Fibroblast of lung (primary cell): ENCODE measurements at regions not wholly inside any gene's neighbourhood (a gene's known extent, or its start where the extent isn't known, plus 50 kb on each side); places are given as distances from the start of the nearest gene placed in this dataset.

Experiments
- DNase-seq, 2 donors: peaks; one replicate each; pipeline versions ENCODE4 v3.0.0 to v3.0.0-alpha.2; 2010; ENCODE audit warnings: low read depth in 2 of 2
- H2AFZ ChIP-seq: 2 replicates; pipeline ENCODE4 v1.5.1; 2012; ENCODE audit warnings: low read length, control low read depth, inconsistent platforms
- H3K27ac ChIP-seq: 2 replicates; pipeline ENCODE4 v1.5.1; 2011; ENCODE audit warnings: low read length, control low read depth; ENCODE audit not compliant: insufficient read depth
- H3K27me3 ChIP-seq: 2 replicates; pipeline ENCODE4 v1.5.1; 2011; ENCODE audit warnings: mild to moderate bottlenecking, low read length; ENCODE audit not compliant: control insufficient read depth, insufficient read depth
- H3K36me3 ChIP-seq: 2 replicates; pipeline ENCODE4 v1.5.1; 2011; ENCODE audit warnings: low read length; ENCODE audit not compliant: control insufficient read depth, insufficient read depth
- H3K4me1 ChIP-seq: 2 replicates; pipeline ENCODE4 v1.5.1; 2011; ENCODE audit warnings: low read length; ENCODE audit not compliant: control insufficient read depth, insufficient read depth; ENCODE audit errors: extremely low read depth
- H3K4me2 ChIP-seq: 2 replicates; pipeline ENCODE4 v1.5.1; 2011; ENCODE audit warnings: low read length, control low read depth; ENCODE audit not compliant: insufficient read depth; ENCODE audit errors: extremely low read depth
- H3K4me3 ChIP-seq, 4 experiments: fragments of 200-600 bp in 1 of 4; sonication (generic) in 1 of 4; replicated peaks in 1 of 4; 2 replicates each; pipeline ENCODE4 v1.5.1; 2011 to 2016; ENCODE audit warnings: low read length in 4 of 4, low read depth in 3 of 4, mild to moderate bottlenecking in 3 of 4, control low read depth in 2 of 4, inconsistent platforms in 1 of 4, mixed read lengths in 1 of 4; ENCODE audit not compliant: insufficient read depth in 1 of 4; ENCODE audit errors: control extremely low read depth in 1 of 4
- H3K79me2 ChIP-seq: 2 replicates; pipeline ENCODE4 v1.5.1; 2012; ENCODE audit warnings: mild to moderate bottlenecking, low read length, inconsistent platforms; ENCODE audit not compliant: control insufficient read depth, insufficient read depth
- H3K9ac ChIP-seq: 2 replicates; pipeline ENCODE4 v1.5.1; 2011; ENCODE audit warnings: mild to moderate bottlenecking, low read length, control low read depth; ENCODE audit not compliant: insufficient read depth
- H3K9me3 ChIP-seq: 2 replicates; pipeline ENCODE4 v1.5.1; 2012; ENCODE audit warnings: low read depth, low read length; ENCODE audit not compliant: control insufficient read depth, insufficient read depth
- H4K20me1 ChIP-seq: 2 replicates; pipeline ENCODE4 v1.5.1; 2011; ENCODE audit warnings: low read length; ENCODE audit not compliant: control insufficient read depth, insufficient read depth; ENCODE audit errors: extremely low read depth
- EZH2 ChIP-seq: IDR thresholded peaks from 2 replicates; pipeline ENCODE4 v1.5.1; 2012; ENCODE audit warnings: low read length, control low read depth, mild to moderate bottlenecking; ENCODE audit errors: missing control alignments
- TF ChIP-seq, protein P1 (sequence below), 2 donors: IDR thresholded peaks in 1 of 2; conservative IDR thresholded peaks in 1 of 2; 1 replicate in 1 of 2; 2 replicates in 1 of 2; pipeline ENCODE4 v1.5.1; 2011 to 2012; ENCODE audit warnings: low read length in 2 of 2, control low read depth in 1 of 2, inconsistent platforms in 1 of 2, low read depth in 1 of 2, mild to moderate bottlenecking in 1 of 2

DNA sequence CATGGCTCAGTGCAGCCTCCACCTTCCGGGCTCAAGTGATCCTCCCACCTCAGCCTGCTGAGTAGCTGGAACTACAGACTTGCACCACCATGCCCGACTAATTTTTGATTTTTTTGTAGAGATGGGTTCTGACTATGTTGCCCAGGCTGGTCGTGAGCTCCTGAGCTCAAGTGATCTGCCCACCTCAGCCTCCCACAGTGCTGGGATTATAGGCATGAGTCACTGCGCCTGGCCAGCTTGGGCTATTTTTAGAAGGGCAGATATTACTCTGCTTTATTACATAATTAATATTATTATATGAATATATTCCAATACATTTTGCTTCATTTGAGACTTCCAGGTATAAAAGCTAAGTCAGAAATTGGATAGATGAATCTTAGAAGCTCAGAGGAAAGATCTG, 143.7 kb upstream of the ANK2 start:
- H4K20me1 ChIP-seq: no peaks in the 10 kb centered on the region
- H2AFZ ChIP-seq: no peak overlapping the region
- no peaks in the 10 kb centered on the region for H3K27me3 ChIP-seq
- H3K4me2 ChIP-seq: no peak overlapping the region
- no peaks in the 10 kb centered on the region for H3K36me3 ChIP-seq
- no peak overlapping the region for H3K4me3 ChIP-seq
- no peaks in the 10 kb centered on the region for H3K4me1 ChIP-seq
- H3K9me3 ChIP-seq: no peaks in the 10 kb centered on the region
- H3K79me2 ChIP-seq: no peaks in the 10 kb centered on the region
- DNase-seq: no peak
- TF ChIP-seq, protein P1, sequence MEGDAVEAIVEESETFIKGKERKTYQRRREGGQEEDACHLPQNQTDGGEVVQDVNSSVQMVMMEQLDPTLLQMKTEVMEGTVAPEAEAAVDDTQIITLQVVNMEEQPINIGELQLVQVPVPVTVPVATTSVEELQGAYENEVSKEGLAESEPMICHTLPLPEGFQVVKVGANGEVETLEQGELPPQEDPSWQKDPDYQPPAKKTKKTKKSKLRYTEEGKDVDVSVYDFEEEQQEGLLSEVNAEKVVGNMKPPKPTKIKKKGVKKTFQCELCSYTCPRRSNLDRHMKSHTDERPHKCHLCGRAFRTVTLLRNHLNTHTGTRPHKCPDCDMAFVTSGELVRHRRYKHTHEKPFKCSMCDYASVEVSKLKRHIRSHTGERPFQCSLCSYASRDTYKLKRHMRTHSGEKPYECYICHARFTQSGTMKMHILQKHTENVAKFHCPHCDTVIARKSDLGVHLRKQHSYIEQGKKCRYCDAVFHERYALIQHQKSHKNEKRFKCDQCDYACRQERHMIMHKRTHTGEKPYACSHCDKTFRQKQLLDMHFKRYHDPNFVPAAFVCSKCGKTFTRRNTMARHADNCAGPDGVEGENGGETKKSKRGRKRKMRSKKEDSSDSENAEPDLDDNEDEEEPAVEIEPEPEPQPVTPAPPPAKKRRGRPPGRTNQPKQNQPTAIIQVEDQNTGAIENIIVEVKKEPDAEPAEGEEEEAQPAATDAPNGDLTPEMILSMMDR (conservative IDR thresholded peaks at IDR 0.05 in 1 of 2, IDR thresholded peaks at IDR 0.05 in 1 of 2; ENCODE audit: low read depth in 1 of 2, low read length in 2 of 2): no peak
- no peak for TF ChIP-seq EZH2
- H3K9ac ChIP-seq: no peak overlapping the region
- no peak overlapping the region for H3K27ac ChIP-seq

DNA sequence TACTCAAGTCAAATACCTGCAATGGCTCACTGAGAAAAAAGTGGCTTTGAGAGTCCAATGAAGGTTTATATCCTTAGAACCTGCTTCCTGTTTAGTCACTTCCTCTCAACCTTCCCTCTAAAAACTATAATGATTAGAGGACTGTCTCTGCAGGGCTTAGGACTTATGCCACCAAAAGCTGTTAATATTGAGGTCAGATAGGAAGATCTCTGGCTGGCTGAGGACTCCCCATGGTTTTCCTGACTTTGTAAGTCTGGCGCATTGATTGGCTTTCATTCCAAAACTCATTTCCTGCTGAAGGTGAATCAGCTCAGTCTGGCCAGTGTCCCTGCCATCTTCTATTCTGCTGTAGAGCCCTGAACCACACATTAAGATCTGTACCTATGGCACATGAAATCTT, 140.9 kb upstream of the ANK2 start:
- no peak overlapping the region for H2AFZ ChIP-seq
- H3K4me1 ChIP-seq: no peaks in the 10 kb centered on the region
- no peak overlapping the region for H3K9ac ChIP-seq
- peak in 1 of 2 donors; percentile 12 for DNase-seq
- H3K36me3 ChIP-seq: no peaks in the 10 kb centered on the region
- H3K4me2 ChIP-seq: no peak overlapping the region
- no peaks in the 10 kb centered on the region for H3K9me3 ChIP-seq
- H3K27ac ChIP-seq: no peak overlapping the region
- no peaks in the 10 kb centered on the region for H3K79me2 ChIP-seq
- H4K20me1 ChIP-seq: no peaks in the 10 kb centered on the region
- TF ChIP-seq, protein P1 (conservative IDR thresholded peaks at IDR 0.05 in 1 of 2, IDR thresholded peaks at IDR 0.05 in 1 of 2; ENCODE audit: low read depth in 1 of 2, low read length in 2 of 2): no peak
- no peak for TF ChIP-seq EZH2
- no peaks in the 10 kb centered on the region for H3K27me3 ChIP-seq
- H3K4me3 ChIP-seq: no peak overlapping the region

DNA sequence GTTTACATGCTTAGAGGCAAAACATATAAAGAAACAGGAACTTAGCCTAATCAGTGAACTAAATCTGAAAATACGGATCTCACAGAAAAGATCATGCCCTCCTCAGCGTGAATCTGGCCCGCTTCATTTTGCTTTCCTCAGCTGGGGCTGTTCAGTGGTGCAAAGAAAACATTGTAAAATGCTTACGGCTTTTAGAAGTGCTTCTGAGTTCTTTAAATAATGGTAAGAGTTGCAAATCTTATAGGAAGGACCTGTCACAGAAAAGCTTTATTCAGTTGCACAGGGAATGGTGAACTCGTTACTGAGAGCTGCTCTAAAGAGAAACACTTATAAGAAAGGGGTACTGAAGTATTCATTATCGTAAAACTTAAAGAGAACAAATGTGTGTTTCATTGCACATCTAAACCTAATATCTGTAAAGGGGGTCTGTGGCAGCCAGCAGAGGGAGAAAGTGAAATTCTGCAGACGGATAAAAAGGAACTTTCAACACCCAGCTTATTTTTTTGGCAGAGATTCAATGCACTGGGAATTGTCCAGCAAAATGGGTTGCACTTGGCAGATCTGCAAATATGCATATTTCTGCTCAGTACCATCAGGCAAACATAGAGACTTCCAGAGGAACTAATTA, 139.2 kb upstream of the ANK2 start:
- Histone ChIP-seq H3K79me2 (no peaks in the 10 kb centered on the region), H3K9me3 (no peaks in the 10 kb centered on the region), H3K27me3 (no peaks in the 10 kb centered on the region), H3K4me1 (no peaks in the 10 kb centered on the region), H3K4me3 (peak overlapping the region in 2 of 4 experiments; percentile 1 to 39), H3K9ac (no peak overlapping the region), H3K36me3 (no peaks in the 10 kb centered on the region), H3K27ac (no peak overlapping the region), H2AFZ (no peak overlapping the region), H3K4me2 (peak overlapping the region; percentile 52), H4K20me1 (no peaks in the 10 kb centered on the region)
- no peak for TF ChIP-seq EZH2
- TF ChIP-seq, protein P1 (conservative IDR thresholded peaks at IDR 0.05 in 1 of 2, IDR thresholded peaks at IDR 0.05 in 1 of 2; ENCODE audit: low read depth in 1 of 2, low read length in 2 of 2): peak in 1 of 2 donors; percentile 41
- DNase-seq: peak; percentile 68 to 82
